Epithelial cell of esophagus (primary cell): ENCODE measurements at regions not wholly inside any gene's neighbourhood (a gene's known extent, or its start where the extent isn't known, plus 50 kb on each side); places are given as distances from the start of the nearest gene placed in this dataset.
A peak's percentile ranks its signal among the peaks of the same experiment; 100 is the strongest.

Experiments
- DNase-seq: peaks from one replicate; pipeline ENCODE4 v3.0.0; 2010; ENCODE audit warnings: low read depth
- H3K4me3 ChIP-seq: 2 replicates; pipeline ENCODE4 v1.5.1; 2011; ENCODE audit warnings: mild to moderate bottlenecking, low read length, control low read depth
- TF ChIP-seq, protein P1 (sequence below): IDR thresholded peaks from 2 replicates; pipeline ENCODE4 v1.5.1; 2011; ENCODE audit warnings: low read depth, mild to moderate bottlenecking, low read length, control low read depth, inconsistent platforms; ENCODE audit not compliant: insufficient read depth; ENCODE audit errors: missing control alignments

DNA sequence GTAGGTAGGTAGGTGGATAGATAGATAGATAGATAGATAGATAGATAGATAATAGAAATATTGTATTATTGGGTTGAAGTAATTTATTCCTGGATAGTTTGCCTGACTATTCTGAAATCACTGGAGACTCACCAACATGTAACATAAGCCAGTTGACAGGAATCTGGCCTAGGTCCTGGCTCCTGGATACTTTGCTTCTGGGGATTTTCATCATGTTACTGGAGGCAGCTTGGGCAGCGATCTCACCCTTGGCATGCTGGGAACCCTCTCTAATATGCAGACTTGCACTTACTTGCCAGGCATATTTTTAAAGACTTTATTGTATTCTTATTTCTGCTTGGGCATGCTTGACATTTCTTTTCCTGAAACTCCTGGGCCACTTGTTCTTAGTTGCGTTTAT is 709.1 kb upstream of the FZD8 start:
- TF ChIP-seq, protein P1, sequence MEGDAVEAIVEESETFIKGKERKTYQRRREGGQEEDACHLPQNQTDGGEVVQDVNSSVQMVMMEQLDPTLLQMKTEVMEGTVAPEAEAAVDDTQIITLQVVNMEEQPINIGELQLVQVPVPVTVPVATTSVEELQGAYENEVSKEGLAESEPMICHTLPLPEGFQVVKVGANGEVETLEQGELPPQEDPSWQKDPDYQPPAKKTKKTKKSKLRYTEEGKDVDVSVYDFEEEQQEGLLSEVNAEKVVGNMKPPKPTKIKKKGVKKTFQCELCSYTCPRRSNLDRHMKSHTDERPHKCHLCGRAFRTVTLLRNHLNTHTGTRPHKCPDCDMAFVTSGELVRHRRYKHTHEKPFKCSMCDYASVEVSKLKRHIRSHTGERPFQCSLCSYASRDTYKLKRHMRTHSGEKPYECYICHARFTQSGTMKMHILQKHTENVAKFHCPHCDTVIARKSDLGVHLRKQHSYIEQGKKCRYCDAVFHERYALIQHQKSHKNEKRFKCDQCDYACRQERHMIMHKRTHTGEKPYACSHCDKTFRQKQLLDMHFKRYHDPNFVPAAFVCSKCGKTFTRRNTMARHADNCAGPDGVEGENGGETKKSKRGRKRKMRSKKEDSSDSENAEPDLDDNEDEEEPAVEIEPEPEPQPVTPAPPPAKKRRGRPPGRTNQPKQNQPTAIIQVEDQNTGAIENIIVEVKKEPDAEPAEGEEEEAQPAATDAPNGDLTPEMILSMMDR: no peak
- DNase-seq: peak; percentile 72
- no peak overlapping the region for H3K4me3 ChIP-seq

DNA sequence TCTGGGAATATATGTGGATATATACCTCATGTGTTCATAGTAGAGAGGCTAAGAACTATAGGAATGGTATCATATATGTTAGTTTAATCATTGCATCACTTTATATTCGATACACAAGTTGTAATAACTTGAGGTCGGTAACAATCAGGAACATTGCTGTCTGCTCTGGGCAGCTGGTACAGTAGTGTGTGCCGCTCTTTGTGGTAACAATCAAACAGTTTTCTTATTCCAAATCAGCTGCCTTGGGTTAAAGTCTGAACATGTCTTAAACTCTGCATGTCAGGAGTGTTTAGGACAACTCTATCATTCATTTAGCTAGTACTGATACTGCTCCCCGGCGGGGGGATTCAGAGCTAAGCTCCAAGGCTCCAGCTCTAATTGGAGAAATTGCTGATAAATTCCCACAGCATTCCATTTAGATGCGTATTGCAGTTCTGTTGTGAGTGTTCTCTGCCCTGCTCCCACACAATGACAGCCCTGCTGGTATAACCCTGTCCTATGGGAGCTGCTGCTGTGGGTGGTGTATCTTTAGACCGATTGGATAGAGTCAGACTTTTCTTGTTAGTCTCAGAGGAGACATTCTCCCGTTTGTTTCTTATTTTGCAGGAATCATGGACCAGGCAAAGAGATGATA is 707.5 kb upstream of the FZD8 start:
- H3K4me3 ChIP-seq: no peak overlapping the region
- DNase-seq: peak; percentile 80
- TF ChIP-seq, protein P1: no peak

DNA sequence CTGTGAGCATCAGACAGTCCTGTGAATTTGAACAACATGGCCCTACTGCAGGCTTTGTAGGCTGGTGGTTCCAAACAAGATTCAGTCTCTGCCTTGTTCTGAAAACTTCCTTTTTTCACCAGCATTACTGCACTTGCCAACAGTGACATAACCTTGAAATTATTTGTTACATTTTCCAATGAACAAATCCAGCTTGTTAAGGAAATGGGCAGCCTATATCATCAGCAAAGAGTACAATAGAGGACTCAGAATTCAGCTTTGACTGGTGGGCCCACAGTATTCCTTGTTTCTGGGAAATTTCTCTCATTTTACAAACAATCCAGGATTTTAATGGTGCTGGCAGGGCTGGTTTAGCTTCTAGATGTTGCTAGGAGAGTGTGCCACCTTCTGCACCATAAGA is 703.7 kb upstream of the FZD8 start:
- TF ChIP-seq, protein P1: no peak
- no peak overlapping the region for H3K4me3 ChIP-seq
- DNase-seq: no peak

DNA sequence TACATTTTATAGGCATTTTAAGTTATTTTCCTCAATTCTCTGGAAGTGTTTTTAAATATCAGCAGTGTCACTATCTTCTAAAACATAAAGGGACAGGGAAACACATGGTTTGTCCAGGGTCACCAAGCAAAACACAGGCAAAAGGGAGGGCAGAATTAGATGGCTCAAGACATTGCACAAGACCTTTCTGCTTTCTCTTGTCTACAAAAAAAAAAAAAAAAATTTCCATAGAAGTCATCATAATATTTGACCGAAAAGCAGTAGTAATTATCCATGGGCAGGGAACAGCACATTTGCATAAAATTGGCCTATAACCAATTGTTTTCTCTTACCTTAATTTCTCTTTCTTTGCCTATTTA is 703.1 kb upstream of the FZD8 start:
- no peak for DNase-seq
- no peak overlapping the region for H3K4me3 ChIP-seq
- TF ChIP-seq, protein P1: no peak

DNA sequence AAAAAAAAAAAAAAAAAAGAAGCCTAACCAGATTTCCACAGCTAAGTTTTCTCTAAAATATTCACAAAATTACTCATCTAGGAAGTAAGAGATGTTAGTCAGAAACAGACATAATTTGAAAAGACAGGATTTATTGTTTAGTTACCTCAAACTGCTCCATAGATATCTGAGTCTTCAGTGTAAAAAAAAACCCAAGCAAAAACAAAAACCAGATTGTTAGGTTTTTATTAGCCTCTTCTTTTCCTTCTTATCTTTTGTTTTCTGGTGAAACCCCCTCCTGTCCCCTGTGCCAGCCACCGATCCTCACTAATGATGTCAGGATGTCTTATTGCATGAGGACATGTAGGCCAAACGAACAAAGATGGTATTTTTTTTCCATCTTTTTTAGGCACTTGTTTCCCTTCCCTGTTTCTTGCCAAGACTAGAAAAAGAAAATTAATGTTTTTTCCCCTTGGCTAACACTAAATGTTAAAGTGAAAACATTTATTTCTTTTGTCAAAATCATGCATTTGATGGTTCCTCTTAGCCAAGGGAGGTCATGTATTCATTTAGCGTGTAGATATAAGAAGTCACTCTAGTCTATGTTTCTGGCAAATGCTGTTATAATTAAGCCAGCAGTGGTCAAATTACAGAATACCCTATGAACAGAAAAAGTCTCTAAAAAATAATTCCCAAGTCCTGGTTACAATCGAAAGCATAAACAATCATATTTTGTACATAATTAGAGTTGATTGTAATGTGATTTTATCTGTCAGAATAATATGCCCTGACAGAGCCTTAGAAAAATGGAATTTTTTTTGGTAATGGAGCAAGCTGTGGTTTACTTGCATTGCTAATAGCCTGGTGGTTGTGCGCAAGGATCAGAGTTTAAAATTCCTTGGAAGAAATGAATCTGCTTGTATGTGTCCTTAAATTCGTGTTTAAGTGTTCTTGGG is 702.4 kb upstream of the FZD8 start:
- DNase-seq: no peak
- TF ChIP-seq, protein P1: no peak
- no peak overlapping the region for H3K4me3 ChIP-seq

DNA sequence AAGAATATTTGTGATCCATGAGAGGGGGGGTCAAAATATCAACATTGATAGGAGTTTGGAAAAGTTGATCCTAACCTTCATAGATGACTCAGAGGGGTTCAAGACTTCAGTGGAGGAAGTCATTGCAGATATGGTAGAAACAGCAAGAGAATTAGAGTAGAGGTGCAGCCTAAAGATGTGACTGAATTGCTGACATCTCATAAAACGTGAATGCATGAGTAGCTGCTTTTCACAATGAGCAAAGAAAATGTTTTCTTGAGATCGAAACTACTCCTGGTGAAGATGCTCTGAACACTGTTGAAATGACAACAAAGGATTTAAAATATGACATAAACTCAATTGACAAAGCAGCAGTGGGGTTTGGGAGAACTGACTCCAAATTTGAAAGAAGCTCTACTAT is 700.7 kb upstream of the FZD8 start:
- TF ChIP-seq, protein P1: no peak
- DNase-seq: no peak
- no peak overlapping the region for H3K4me3 ChIP-seq
